OCI-LY7 (cell line): ENCODE measurements at regions not wholly inside any gene's neighbourhood (a gene's known extent, or its start where the extent isn't known, plus 50 kb on each side); places are given as distances from the start of the nearest gene placed in this dataset.

ENCODE experiments used
- CTCF ChIP-seq: fragments of 200-600 bp; sonication (generic); conservative IDR thresholded peaks from 2 replicates; pipeline ENCODE4 v1.5.1; 2014; ENCODE audit warnings: mild to moderate bottlenecking, antibody characterized with exemption, low read length, moderate library complexity, mixed read lengths
- EZH2phosphoT487 ChIP-seq: fragments of 200-600 bp; sonication (generic); IDR thresholded peaks from 2 replicates; pipeline ENCODE4 v1.6.1; 2018; ENCODE audit warnings: low read depth, borderline replicate concordance, mild to moderate bottlenecking, mixed run types, antibody characterized with exemption, low read length, moderate library complexity, mixed read lengths

GRCh38 chr5:35365758-35366157 is 135.5 kb upstream of the PRLR start:
- TF ChIP-seq CTCF: no peak
- TF ChIP-seq EZH2phosphoT487: no peak
